ENCODE measurements at regions not wholly inside any gene's neighbourhood (a gene's known extent, or its start where the extent isn't known, plus 50 kb on each side); places are given as distances from the start of the nearest gene placed in this dataset.

DNA sequence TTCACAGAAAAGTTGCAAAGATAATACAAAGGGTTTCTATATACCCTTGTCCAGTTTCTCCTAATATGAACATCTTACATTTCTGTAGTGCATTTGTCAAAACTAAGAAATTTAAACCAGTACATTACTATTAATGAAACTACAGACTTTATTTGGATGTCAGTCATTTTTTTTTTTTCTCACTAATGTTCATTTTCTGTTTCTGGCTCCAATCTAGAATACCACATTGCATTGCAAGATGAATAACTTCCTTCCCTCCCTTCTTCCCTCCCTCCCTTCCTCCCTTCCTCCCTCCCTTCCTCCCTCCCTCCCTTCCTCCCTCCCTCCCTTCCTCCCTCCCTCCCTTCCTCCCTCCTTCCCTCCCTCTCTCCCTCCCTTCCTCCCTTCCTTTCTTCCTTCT lies 509.2 kb upstream of the MCTP2 start:
- DNase-seq (ENCODE audit: low read depth in 2 of 2) = no peak

DNA sequence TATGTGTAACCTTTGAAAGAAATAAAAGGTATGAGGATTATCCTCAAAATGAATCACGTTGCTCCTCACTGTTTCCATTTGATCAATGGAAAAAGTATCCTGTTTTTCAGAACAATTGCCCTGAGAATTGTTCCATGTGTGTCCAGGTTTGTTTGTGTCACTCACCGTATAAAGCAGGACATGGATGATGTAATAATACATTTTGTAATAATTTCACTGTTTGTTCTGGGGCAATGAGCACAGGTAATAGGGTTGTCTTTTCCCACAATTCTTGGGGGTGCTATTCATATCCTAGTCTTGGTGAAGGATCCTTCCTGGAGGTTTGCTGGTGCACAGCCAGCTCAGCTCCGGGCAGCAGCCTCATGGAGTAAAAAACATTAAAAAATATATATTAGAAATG lies 510.8 kb upstream of the MCTP2 start:
- DNase-seq (ENCODE audit: low read depth in 2 of 2) = no peak

DNA sequence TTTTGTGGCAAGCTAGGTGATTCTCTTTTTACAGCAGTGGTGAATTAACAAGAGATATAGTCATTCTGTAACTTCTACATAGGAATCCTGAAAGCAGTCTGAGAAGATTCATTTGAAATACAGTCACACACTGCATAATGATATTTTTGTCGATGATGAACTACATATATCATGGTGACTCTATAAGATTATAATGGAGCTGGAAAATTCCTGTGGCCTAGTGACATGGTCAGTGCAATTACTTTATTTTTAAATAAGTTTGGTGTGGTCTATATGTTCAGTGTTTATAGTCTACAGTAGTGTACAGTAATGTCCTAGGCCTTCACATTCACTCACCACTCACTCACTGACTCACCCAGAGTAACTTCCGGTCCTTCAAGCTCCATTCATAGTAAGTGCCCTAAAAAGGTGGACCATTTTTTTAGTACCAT lies 511.4 kb upstream of the MCTP2 start:
- no peak for DNase-seq (ENCODE audit: low read depth in 2 of 2)

DNA sequence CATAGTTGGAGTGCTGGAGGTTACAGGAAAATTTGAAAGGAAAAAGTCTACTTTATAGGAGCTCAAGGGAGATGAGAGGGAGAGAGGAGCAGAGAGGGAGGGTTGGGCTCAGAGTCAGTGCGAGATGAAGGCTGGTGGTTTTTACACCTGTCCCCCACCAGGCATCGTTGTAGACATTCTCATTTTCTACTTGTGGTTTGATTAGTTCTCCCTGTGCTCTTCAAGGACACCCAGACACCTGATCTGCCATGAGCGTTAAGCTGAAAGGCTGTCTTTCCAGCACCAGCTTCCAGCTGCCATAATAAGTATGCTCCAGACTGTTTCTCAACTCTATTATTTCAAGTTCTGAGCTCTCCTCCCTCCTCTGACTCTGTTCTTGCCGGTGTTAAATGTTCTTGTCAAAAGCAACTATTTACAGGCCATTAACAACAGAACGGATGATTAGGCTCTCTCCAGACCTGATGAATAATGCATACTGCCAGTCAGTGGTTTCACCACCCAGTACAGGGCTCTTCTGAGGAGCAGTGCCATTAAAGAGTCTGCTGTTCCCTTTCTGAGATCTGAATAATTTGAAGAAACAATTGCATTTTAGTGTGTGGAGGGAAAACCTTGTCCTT lies 514.6 kb upstream of the MCTP2 start:
- DNase-seq (ENCODE audit: low read depth in 2 of 2) = no peak

- no peak for DNase-seq (ENCODE audit: low read depth in 2 of 2)
Measured at GRCh38 chr15:93709708-93710107, 521.7 kb upstream of the MCTP2 start.

DNA sequence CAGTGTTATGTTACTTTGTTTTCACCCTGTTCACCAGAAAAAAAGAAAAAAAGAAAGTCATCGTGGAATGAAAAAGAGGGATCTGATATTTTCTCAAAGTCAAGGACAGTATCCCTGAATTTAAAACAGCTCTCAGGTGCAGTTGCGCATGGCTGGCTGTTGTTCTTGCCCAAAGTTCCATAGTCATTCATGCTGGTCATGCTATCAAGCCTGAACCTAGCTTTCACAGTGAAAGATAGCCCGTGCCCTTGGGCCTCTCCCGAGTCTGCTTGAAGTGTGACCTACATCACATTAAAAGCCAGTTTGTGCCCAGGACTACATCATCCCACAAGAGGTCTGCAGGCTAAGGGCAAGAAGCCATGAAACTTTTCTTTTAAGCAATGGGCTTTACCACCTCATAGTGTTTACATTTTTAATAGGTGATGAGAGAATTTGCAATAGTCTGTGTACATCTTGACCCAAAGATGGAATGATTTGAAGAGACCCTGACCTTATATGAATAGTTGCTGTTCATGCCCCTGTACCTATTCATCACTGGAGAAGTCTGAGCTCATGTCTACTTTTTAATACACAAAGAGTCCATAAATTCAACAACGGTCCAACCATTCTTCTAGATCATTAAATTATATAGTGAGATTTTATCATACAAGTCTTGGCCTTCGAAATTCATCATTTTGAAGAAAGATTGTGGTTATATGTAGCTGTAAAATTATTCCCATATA lies 522.5 kb upstream of the MCTP2 start:
- DNase-seq (ENCODE audit: low read depth in 2 of 2) = no peak

DNA sequence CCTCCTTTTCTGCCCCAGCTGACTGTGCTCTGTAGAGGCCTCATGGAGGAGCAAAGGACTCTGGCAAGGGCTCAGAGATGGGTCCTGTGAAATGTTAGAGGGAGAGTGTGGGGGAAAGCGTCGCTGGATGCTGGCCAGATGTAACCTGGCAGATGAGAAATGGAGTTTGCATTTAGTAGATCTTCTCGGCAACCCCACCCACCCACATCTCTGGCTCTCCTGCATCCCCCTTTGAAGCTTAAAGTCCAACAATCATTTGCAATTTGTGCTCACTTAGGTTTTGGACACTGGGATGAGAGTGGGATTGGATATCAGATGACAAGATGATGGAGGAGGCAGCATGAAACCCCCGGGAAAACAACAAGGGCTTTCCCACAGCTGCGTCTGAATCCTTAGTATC lies 523.6 kb upstream of the MCTP2 start:
- DNase-seq (ENCODE audit: low read depth in 2 of 2) = no peak

DNA sequence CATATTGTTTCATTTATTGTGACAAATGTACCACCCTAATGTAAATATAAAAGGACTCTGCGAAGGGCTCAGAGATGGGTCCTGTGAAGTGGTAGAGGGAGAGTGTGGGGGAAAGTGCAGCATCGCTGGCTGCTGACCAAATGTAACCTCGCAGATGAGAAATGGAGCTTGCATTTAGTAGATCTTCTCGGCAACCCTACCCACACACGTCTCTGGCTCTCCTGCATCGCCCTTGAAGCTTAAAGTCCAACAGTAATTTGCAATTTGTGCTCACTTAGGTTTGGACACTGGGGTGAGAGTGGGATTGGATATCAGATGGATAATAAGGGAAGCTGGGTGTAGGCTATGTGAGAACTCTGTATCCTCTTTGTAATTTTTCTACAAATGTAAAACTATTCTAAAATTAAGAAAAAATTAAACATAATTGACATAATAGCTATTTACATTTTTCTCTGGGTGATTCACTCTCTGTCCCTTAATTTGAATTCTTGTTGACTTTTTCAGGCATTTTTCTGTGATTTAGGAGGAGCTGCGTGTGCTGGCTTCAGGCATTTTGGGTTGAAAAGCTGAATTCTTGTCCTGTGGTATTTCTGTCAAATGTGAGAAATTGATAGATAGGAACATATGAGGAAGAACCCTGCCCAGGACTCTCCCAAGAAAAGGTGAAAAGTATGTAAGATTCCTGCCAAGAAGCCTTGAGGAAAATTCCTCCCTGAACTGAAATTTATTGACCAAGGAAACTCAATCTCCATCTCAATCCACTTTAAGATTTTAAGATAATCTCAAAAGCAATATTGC lies 524.7 kb upstream of the MCTP2 start:
- DNase-seq (ENCODE audit: low read depth in 2 of 2) = no peak

DNA sequence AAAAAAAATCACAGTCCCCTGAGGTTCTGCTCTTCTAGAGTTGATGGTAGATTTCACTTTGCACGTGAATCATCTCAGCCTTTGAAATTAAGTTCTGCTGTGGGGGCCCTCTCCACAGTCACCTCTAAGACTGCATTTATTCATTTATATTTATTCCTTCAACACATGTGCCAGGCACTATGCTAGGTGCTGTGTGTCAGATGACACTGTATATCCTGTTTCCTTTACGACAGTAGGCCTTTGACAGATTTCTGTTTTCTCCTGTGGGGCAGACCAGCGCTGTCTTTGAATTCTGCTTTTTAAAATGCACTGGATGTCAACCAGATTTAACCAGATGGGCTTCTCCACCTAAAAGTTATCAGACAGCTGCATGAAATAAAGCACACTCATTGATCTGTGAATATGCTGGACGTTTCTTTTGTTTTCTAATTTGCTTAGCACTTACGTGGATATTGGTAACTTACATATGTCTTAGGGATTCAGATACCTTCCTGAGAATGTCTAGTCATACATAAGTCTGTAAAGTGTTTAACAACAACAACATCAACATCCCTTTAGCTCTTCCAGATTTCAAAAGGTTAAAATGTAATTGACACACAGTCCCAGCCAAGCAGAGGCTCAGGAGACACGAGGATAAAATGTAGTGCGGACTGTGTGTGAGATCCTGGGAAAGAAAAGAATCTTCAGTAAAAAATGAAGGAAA lies 525.5 kb upstream of the MCTP2 start:
- DNase-seq (ENCODE audit: low read depth in 2 of 2) = no peak

- DNase-seq (ENCODE audit: low read depth in 2 of 2) = no peak
Measured at GRCh38 chr15:93703092-93703739, 528.1 kb upstream of the MCTP2 start.

DNA sequence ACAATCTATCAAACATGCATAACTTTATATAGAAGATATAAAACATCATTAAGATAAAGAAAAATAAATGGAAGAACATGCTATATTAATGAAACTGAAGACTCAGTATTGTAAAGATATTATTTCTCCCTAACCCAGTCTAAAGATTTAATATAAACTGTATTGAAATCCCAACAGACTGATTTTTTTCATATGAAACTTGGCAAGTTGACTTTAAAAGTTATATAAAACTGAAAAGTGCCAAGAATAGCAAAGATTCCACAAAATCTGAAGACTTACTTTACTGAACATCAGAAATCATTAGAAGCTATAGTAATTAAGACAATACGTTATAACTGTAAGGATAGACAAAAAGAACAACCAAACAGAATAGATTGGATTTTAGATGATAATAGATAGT lies 531.3 kb upstream of the MCTP2 start:
- DNase-seq (ENCODE audit: low read depth in 2 of 2) = no peak

- DNase-seq (ENCODE audit: low read depth in 2 of 2) = no peak
Measured at GRCh38 chr15:93694033-93694432, 537.3 kb upstream of the MCTP2 start.

DNA sequence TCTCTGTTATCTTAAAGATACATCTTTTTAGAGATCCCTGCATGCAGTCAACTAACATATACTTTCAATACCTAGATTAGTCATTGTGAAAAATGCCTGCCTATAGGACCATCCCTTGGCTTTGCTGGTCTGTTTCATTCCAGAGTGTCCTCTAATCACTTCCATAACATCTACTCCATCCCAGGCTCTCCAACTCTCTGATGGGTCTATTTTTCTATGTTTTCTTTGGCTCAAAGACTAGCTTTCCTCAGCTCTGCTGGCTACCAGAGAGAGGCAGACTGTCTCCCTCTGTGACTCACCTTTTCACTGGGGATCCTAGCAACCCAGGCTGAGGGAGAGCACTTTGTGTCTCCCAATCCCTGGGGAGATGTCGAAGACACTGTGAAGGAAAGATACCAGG lies 547.7 kb upstream of the MCTP2 start:
- DNase-seq (ENCODE audit: low read depth in 2 of 2) = no peak

DNA sequence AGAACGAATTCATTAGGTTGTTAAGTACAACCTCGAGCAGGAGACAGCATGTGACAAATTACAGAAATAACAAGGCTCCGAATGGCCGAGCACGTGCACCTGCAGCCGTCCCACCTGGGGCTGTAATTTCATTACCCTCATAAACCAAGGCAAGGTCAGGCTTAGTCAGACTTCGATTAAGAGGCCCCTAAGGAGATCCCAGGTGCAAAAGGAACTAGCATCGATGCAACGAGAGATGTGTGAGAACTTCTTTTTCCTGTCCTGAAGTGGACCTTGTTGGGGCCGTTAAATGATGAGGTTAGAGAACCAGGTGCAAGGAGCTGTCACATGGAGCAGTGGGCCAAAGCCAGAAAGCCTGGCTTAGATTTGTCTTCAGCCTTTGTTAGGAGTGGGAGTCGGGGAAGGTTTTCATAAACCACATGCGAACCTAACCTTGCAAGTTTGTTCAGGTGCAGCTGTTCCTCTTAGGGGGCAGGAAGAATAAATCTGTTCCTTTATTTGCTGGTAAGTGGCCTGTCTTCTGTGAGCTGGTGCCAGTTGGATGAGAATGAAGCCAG lies 559.9 kb upstream of the MCTP2 start:
- DNase-seq (ENCODE audit: low read depth in 2 of 2) = no peak

DNA sequence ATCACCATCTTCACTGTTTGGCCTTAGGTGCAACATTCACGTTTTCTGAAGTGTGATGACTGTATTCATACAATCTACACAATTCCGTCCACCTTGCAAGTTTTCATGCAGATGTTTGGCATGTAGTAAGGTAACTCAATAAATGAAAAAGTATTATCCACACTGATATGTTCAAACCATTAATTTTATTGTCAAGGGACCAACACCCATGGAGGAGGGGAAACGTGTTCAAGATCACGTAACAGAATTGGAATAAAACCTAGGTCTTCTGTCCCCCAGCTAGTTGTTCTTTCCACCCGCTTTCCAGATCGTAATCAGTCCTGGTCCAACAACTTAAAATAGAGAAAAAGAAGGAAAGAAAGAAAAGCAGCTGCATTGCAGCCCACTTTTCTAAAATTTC lies 560.4 kb upstream of the MCTP2 start:
- DNase-seq (ENCODE audit: low read depth in 2 of 2) = no peak

- DNase-seq (ENCODE audit: low read depth in 2 of 2) = no peak
Measured at GRCh38 chr15:93664213-93664956, 567.0 kb upstream of the MCTP2 start.

DNA sequence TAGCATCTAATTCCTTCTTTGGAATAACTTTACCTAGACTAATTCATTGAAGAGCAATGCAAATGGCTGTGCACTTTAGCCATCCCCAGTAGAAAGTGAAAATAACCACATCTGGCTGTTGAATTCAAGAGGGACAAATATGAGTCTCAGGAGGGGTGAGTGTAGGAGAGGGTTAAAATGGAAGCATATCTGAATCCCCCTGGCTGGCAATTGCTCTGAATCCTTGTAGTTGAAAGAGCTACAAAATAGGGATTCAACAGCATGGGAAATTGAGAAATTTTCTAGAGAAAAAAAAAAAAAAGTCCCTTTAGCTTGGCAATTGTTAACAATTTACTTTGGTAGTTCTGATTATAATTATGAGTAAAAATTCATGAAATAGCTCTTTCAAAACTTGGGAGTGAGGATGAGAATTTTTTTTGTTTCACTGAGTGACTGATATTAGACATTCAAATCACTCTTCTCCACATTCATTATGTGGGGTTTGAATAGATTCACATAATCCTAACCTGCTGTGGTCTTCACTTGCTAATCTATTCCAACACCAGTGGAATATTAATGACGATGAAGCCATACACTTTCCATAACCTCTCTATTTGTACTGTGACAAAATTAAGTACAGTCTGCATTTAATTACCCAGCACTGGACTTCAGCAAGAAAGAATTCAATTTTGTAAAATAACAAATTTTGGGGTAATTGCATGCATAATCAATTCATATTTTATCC lies 569.0 kb upstream of the MCTP2 start:
- DNase-seq (ENCODE audit: low read depth in 2 of 2) = no peak

DNA sequence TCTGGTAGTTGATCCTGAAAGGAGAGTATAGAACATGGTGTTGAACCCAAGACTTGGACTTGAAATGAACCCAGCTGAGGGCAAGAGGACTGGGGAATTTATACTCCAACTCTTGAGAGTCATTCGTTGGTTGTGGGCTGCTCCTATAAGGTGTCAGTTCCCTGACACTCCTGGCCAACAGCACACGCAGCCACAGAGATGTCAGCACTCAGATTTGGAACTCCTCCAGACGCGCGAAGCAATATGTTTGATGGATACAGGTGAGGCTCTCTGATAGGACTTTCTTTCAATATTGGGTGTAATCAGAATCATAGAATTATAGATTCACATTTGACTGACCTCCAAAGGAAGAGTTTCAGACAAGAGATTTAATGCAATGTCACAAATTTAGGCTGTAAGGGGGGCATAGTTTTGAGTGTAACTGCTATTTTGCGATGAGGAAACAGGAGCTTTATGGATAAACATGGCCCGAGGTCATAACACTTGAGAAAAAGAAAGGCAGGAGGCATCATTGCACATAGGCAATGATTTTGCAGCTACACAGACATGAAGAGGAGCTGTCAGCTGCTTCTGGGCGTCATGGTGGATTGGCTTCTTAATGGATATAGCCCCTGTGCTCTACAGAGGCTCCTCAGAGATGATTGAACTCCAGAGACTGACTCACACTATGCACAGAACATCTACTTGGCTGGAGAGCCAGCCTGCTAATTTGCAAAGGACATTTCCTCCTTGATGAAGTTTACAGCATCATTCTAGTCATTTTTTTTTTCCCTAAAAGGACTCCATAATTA lies 569.2 kb upstream of the RGMA start:
- no peak for DNase-seq (ENCODE audit: low read depth in 2 of 2)

DNA sequence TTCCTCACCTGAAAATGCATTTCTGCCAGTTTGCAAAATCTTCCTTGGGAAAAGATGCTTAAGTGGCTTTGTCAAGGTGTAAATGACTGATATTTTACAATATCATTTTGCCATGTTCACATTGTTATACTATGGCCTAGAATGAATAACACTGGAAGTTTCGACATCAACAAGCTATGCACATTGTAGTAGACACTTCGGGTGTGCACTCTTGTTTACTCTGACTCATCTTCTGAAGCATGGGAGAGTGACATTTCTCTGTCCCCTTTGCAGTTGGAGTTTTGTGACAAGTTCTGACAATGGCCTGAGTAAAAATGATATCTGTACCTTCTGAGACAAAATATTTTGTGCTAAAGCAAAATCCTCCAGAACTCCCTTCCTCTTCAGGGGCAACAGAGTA lies 567.0 kb upstream of the RGMA start:
- DNase-seq (ENCODE audit: low read depth in 2 of 2) = no peak

Measured in activated CD8-positive, alpha-beta memory T cell treated with anti-CD3 and anti-CD28 coated beads for 4 hours (primary cell).